Thyroid gland (tissue), 4 donors: ENCODE measurements at regions not wholly inside any gene's neighbourhood (a gene's known extent, or its start where the extent isn't known, plus 50 kb on each side); places are given as distances from the start of the nearest gene placed in this dataset.

Experiments used
- DNase-seq, 2 donors: peaks; one replicate each; pipeline ENCODE4 v3.0.0-alpha.2; 2019
- H3K27ac ChIP-seq, 3 donors: fragments of 200-600 bp; sonication (generic); 1 replicate in 2 of 3; 2 replicates in 1 of 3; pipeline ENCODE4 v1.5.1; 2016 to 2019; ENCODE audit warnings: mild to moderate bottlenecking in 1 of 3, moderate library complexity in 1 of 3
- H3K27me3 ChIP-seq: fragments of 200-600 bp; sonication (generic); one replicate; pipeline ENCODE4 v1.5.1; 2019
- H3K36me3 ChIP-seq, 2 donors: fragments of 200-600 bp; sonication (generic); one replicate each; pipeline ENCODE4 v1.5.1; 2016 to 2019
- H3K4me1 ChIP-seq, 2 donors: fragments of 200-600 bp; sonication (generic); one replicate each; pipeline ENCODE4 v1.5.1; 2017 to 2019
- H3K4me3 ChIP-seq, 3 donors: fragments of 200-600 bp; sonication (generic); replicated peaks in 1 of 3; 1 replicate in 2 of 3; 2 replicates in 1 of 3; pipeline ENCODE4 v1.5.1; 2016; ENCODE audit warnings: mild to moderate bottlenecking in 1 of 3
- H3K9me3 ChIP-seq: fragments of 200-600 bp; sonication (generic); one replicate; pipeline ENCODE4 v1.5.1; 2017
- POLR2A ChIP-seq, 2 donors: fragments of 450-650 bp; IDR thresholded peaks; one replicate each; pipeline ENCODE4 v1.6.1; 2017; ENCODE audit warnings: antibody characterized with exemption in 2 of 2, mild to moderate bottlenecking in 2 of 2, moderate library complexity in 1 of 2
- WGBS, 2 donors: methylation state at CpG; one replicate each; pipeline ENCODE4 v1.1.5; 2017; 5-methylcytosine and 5-hydroxymethylcytosine counted together
- intact Hi-C: fragments of 100-400 bp; cut with DNase I; formaldehyde crosslinking; loops from one replicate; pipeline ENCODE4 v1.15.1; 2023
- TF ChIP-seq, protein P1 (sequence below), 6 experiments: fragments of 200-600 bp in 3 of 6; fragments of 450-650 bp in 3 of 6; sonication (generic) in 3 of 6; IDR thresholded peaks; one replicate each; pipeline ENCODE4 v1.5.1; 2016 to 2019; ENCODE audit warnings: antibody characterized with exemption in 6 of 6, mild to moderate bottlenecking in 2 of 6, inconsistent platforms in 1 of 6, moderate library complexity in 1 of 6

DNA sequence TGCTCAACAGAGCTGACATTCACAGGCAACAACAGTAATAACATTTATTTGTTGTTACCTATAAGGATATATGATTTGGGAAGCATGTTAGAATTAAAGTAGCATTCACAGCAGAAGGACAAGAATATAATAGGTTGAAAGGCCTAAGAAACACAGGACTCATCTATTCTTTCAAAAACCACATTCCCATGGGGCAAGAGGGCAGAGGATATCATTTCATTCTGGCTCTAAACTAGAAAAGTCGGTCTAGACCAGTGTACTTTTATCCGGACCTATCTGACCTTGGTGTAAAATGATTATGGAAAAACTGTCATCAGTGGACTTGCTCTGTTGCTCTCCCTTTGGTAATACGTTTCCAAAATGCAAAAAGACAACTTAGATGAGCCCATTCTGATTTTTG lies 914.7 kb upstream of the CITED2 start:
- Histone ChIP-seq H3K27me3 (no peaks in the 10 kb centered on the region), H3K27ac (no peak overlapping the region), H3K9me3 (no peaks in the 10 kb centered on the region), H3K4me3 (no peak overlapping the region), H3K36me3 (no peaks in the 10 kb centered on the region), H3K4me1 (no peaks in the 10 kb centered on the region)
- 82 to 85% methylated on average over 3 of the region's 3 CpGs for WGBS, 2 donors
- intact Hi-C loops: no loop called here
- TF ChIP-seq, protein P1, sequence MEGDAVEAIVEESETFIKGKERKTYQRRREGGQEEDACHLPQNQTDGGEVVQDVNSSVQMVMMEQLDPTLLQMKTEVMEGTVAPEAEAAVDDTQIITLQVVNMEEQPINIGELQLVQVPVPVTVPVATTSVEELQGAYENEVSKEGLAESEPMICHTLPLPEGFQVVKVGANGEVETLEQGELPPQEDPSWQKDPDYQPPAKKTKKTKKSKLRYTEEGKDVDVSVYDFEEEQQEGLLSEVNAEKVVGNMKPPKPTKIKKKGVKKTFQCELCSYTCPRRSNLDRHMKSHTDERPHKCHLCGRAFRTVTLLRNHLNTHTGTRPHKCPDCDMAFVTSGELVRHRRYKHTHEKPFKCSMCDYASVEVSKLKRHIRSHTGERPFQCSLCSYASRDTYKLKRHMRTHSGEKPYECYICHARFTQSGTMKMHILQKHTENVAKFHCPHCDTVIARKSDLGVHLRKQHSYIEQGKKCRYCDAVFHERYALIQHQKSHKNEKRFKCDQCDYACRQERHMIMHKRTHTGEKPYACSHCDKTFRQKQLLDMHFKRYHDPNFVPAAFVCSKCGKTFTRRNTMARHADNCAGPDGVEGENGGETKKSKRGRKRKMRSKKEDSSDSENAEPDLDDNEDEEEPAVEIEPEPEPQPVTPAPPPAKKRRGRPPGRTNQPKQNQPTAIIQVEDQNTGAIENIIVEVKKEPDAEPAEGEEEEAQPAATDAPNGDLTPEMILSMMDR (IDR thresholded peaks at IDR 0.05): no peak
- TF ChIP-seq POLR2A (IDR thresholded peaks at IDR 0.05): no peak
- DNase-seq: no peak

DNA sequence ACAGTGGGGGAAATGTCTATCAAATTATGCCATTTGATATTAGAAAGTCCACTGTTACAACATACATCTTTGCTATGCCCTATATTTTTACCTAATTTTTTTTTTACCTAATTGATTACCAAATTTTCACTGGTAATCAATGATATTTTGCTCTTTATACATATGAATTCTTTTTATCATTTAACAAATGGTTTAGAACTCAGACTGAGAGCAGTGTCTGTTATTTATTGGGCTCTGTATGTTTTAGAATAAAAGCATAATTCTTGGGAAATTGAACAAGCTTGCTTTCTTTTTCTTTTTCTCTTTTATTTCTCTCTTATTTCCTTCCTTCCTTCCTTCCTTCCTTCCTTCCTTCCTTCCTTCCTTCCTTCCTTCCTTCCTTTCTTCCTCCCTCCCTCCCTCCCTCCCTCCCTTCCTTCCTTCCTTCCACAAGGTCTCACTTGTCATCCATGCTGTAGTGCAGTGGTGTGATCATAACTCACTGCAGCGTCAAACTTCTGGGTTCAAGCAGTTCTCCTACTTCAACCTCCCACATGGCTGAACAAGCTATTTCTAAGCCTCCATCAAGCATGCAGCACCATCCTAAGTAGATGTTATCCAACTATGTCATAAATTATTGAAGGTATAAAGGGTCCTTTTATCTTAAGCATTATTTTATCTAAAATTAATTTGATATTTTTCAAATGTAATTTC lies 911.7 kb upstream of the CITED2 start:
- H3K9me3 ChIP-seq: no peaks in the 10 kb centered on the region
- no peak overlapping the region for H3K27ac ChIP-seq
- WGBS, 2 donors: 71 to 74% methylated on average over 1 of the region's 1 CpG
- no peaks in the 10 kb centered on the region for H3K36me3 ChIP-seq
- DNase-seq: no peak
- no peak for TF ChIP-seq POLR2A (IDR thresholded peaks at IDR 0.05)
- TF ChIP-seq, protein P1 (IDR thresholded peaks at IDR 0.05): no peak
- H3K4me3 ChIP-seq: no peak overlapping the region
- H3K27me3 ChIP-seq: no peaks in the 10 kb centered on the region
- H3K4me1 ChIP-seq: no peaks in the 10 kb centered on the region
- intact Hi-C loops: no loop called here

DNA sequence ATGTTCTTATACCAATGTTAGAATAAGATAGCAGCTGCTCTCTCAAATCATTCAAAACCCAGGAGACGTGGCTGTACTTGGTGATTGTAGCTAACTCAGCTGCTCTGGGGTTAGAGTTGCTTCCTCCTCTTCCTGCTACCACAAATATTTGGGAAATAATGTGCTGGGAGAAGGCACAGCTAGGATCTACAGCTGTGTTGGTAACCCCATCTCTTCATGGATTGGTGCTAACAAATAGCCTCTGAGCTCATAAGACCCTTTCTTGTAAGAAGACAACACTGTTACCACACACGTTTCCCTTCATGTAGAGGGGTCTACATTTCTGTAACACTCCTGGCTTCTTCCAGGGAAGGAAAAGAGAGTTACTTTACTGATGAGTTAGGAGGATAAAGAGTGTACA lies 911.0 kb upstream of the CITED2 start:
- no peak overlapping the region for H3K27ac ChIP-seq
- TF ChIP-seq, protein P1 (IDR thresholded peaks at IDR 0.05): no peak
- TF ChIP-seq POLR2A (IDR thresholded peaks at IDR 0.05): no peak
- no peak for DNase-seq
- H3K4me1 ChIP-seq: no peaks in the 10 kb centered on the region
- intact Hi-C loops: no loop called here
- no peak overlapping the region for H3K4me3 ChIP-seq
- WGBS, 2 donors: 79 to 85% methylated on average over 2 of the region's 2 CpGs
- no peaks in the 10 kb centered on the region for H3K36me3 ChIP-seq
- no peaks in the 10 kb centered on the region for H3K9me3 ChIP-seq
- H3K27me3 ChIP-seq: no peaks in the 10 kb centered on the region

DNA sequence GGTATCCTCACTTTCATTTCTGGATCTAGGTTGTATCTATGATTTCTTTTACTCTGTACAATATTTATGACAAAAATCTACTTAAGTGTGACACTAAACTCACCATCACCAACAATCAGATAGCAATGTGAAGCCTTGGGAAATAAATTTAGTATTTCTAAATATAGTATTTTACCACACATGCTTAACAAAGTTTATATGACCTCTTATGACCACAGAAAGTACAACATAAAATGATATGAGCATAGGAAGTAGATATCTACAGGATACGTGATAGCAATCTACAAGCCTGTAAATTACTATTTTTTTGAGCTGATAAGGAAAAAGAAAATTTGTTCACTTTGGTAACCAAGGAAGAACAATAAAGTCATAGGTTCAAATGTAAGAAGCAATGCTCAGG lies 910.4 kb upstream of the CITED2 start:
- no peaks in the 10 kb centered on the region for H3K36me3 ChIP-seq
- TF ChIP-seq, protein P1 (IDR thresholded peaks at IDR 0.05): no peak
- no peak for TF ChIP-seq POLR2A (IDR thresholded peaks at IDR 0.05)
- no peaks in the 10 kb centered on the region for H3K9me3 ChIP-seq
- no peak overlapping the region for H3K27ac ChIP-seq
- H3K4me1 ChIP-seq: no peaks in the 10 kb centered on the region
- H3K4me3 ChIP-seq: no peak overlapping the region
- no peaks in the 10 kb centered on the region for H3K27me3 ChIP-seq
- intact Hi-C loops: no loop called here
- 86 to 92% methylated on average over 1 of the region's 1 CpG for WGBS, 2 donors
- no peak for DNase-seq

DNA sequence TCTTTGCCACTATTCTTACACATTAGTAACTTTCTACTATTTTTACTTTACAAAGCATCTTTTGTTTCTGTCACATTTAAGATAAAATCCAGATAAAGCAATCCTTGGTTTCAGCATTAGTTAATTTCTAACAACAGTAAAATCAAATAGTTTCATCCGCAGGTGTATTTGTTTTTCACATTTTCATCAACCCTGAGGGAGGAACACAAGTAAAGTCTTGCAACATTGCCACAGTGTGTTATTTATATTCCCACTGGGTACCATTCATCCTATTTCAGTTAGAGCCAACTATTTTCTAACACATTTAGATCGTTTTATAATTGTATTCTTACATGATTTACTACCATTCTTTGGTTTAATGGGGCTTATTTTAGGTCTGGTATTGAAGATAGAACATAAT lies 908.7 kb upstream of the CITED2 start:
- intact Hi-C loops: no loop called here
- Histone ChIP-seq H3K4me1 (no peaks in the 10 kb centered on the region), H3K27me3 (no peaks in the 10 kb centered on the region), H3K9me3 (no peaks in the 10 kb centered on the region), H3K36me3 (no peaks in the 10 kb centered on the region), H3K27ac (no peak overlapping the region), H3K4me3 (no peak overlapping the region)
- DNase-seq: no peak
- WGBS, 2 donors: 78 to 84% methylated on average over 2 of the region's 2 CpGs
- TF ChIP-seq POLR2A (IDR thresholded peaks at IDR 0.05): no peak
- TF ChIP-seq, protein P1 (IDR thresholded peaks at IDR 0.05): no peak
